Activated CD8-positive, alpha-beta T cell treated with anti-CD3 and anti-CD28 coated beads, Interleukin-2, amount 10 ng/mL, durations not matched to agents 7 days and 5 days (primary cell): ENCODE measurements at regions not wholly inside any gene's neighbourhood (a gene's known extent, or its start where the extent isn't known, plus 50 kb on each side); places are given as distances from the start of the nearest gene placed in this dataset.

Experiments used
- ATAC-seq: fragments of 150-1000 bp; cut with Tn5 transposase; one replicate; pipeline ENCODE4 v1.10.0; 2021; ENCODE audit warnings: moderate library complexity
- CTCF ChIA-PET: fragments of 350-600 bp; sonication (Branson Sonifier 250); formaldehyde crosslinking; loops from one replicate; lab custom pipeline; 2021; ENCODE audit warnings: antibody characterized with exemption; lab: Charles Lee
- POLR2A ChIA-PET: fragments of 350-600 bp; sonication (Branson Sonifier 250); formaldehyde crosslinking; loops from one replicate; lab custom pipeline; 2021; ENCODE audit warnings: antibody characterized with exemption; lab: Charles Lee
- DNase-seq: peaks from one replicate; pipeline ENCODE4 v3.0.0-alpha.2; 2020
- H3K27ac Mint-ChIP-seq: one replicate; pipeline ENCODE4 v1.8.0; 2021; ENCODE audit warnings: mild to moderate bottlenecking, mixed read lengths
- H3K27me3 Mint-ChIP-seq: one replicate; pipeline ENCODE4 v1.8.0; 2021; ENCODE audit warnings: low read depth, mixed read lengths
- H3K36me3 Mint-ChIP-seq: one replicate; pipeline ENCODE4 v1.8.0; 2021; ENCODE audit warnings: low read depth, mixed read lengths
- H3K4me1 Mint-ChIP-seq: one replicate; pipeline ENCODE4 v1.8.0; 2021; ENCODE audit warnings: low read depth, mixed read lengths
- H3K4me3 Mint-ChIP-seq: one replicate; pipeline ENCODE4 v1.8.0; 2021; ENCODE audit warnings: mild to moderate bottlenecking, mixed read lengths
- H3K9me3 Mint-ChIP-seq: one replicate; pipeline ENCODE4 v1.8.0; 2022; ENCODE audit warnings: mixed read lengths; ENCODE audit not compliant: insufficient read depth

- ATAC-seq (no peak), DNase-seq (no peak)
- no peaks in the 10 kb centered on the region for H3K36me3 Mint-ChIP-seq
- no peak overlapping the region for H3K4me3 Mint-ChIP-seq
- POLR2A ChIA-PET, result no interaction called here
- no peaks in the 10 kb centered on the region for H3K4me1 Mint-ChIP-seq
- no peaks in the 10 kb centered on the region for H3K27me3 Mint-ChIP-seq
- peaks cover 9% of the 10 kb centered on the region for H3K9me3 Mint-ChIP-seq
- H3K27ac Mint-ChIP-seq, result no peak overlapping the region
- CTCF ChIA-PET, result no interaction called here
Measured at GRCh38 chr13:63195726-63196125, 1780.1 kb upstream of the PCDH20 start.

GRCh38 chr13:63190742-63191141 is 1775.1 kb upstream of the PCDH20 start:
- Mint-ChIP-seq H3K27me3 (no peaks in the 10 kb centered on the region), H3K36me3 (no peaks in the 10 kb centered on the region), H3K9me3 (peaks cover 9% of the 10 kb centered on the region), H3K27ac (no peak overlapping the region), H3K4me1 (no peaks in the 10 kb centered on the region), H3K4me3 (no peak overlapping the region)
- no peak for ATAC-seq
- POLR2A ChIA-PET, result no interaction called here
- CTCF ChIA-PET, result no interaction called here
- no peak for DNase-seq

- no peak overlapping the region for H3K27ac Mint-ChIP-seq
- DNase-seq (no peak), ATAC-seq (no peak)
- no peaks in the 10 kb centered on the region for H3K27me3 Mint-ChIP-seq
- peaks cover 9% of the 10 kb centered on the region for H3K9me3 Mint-ChIP-seq
- H3K4me3 Mint-ChIP-seq, result no peak overlapping the region
- H3K4me1 Mint-ChIP-seq, result no peaks in the 10 kb centered on the region
- POLR2A ChIA-PET, result no interaction called here
- CTCF ChIA-PET, result no interaction called here
- no peaks in the 10 kb centered on the region for H3K36me3 Mint-ChIP-seq
Measured at GRCh38 chr13:63190219-63190618, 1774.6 kb upstream of the PCDH20 start.

- no peak for DNase-seq
- CTCF ChIA-PET, result no interaction called here
- H3K9me3 Mint-ChIP-seq, result peaks cover 9% of the 10 kb centered on the region
- no peaks in the 10 kb centered on the region for H3K36me3 Mint-ChIP-seq
- H3K4me3 Mint-ChIP-seq, result no peak overlapping the region
- H3K27ac Mint-ChIP-seq, result no peak overlapping the region
- H3K27me3 Mint-ChIP-seq, result no peaks in the 10 kb centered on the region
- no peak for ATAC-seq
- POLR2A ChIA-PET, result no interaction called here
- no peaks in the 10 kb centered on the region for H3K4me1 Mint-ChIP-seq
Measured at GRCh38 chr13:63189712-63190111, 1774.1 kb upstream of the PCDH20 start.

GRCh38 chr13:63184693-63185092 is 1769.0 kb upstream of the PCDH20 start:
- Mint-ChIP-seq H3K9me3 (no peaks in the 10 kb centered on the region), H3K36me3 (no peaks in the 10 kb centered on the region), H3K4me3 (no peak overlapping the region), H3K27me3 (no peaks in the 10 kb centered on the region), H3K4me1 (no peaks in the 10 kb centered on the region), H3K27ac (no peak overlapping the region)
- ChIA-PET CTCF (no interaction called here), POLR2A (no interaction called here)
- ATAC-seq, result no peak
- DNase-seq, result no peak

- POLR2A ChIA-PET, result no interaction called here
- no peaks in the 10 kb centered on the region for H3K36me3 Mint-ChIP-seq
- H3K4me3 Mint-ChIP-seq, result no peak overlapping the region
- H3K9me3 Mint-ChIP-seq, result no peaks in the 10 kb centered on the region
- DNase-seq (no peak), ATAC-seq (no peak)
- H3K4me1 Mint-ChIP-seq, result no peaks in the 10 kb centered on the region
- H3K27ac Mint-ChIP-seq, result no peak overlapping the region
- no peaks in the 10 kb centered on the region for H3K27me3 Mint-ChIP-seq
- CTCF ChIA-PET, result no interaction called here
Measured at GRCh38 chr13:63175536-63175935, 1759.9 kb upstream of the PCDH20 start.

GRCh38 chr13:63167699-63168337 is 1752.2 kb upstream of the PCDH20 start:
- H3K27ac Mint-ChIP-seq, result no peak overlapping the region
- peaks cover 7% of the 10 kb centered on the region for H3K9me3 Mint-ChIP-seq
- no peaks in the 10 kb centered on the region for H3K4me1 Mint-ChIP-seq
- DNase-seq (no peak), ATAC-seq (no peak)
- no peak overlapping the region for H3K4me3 Mint-ChIP-seq
- no peaks in the 10 kb centered on the region for H3K36me3 Mint-ChIP-seq
- no peaks in the 10 kb centered on the region for H3K27me3 Mint-ChIP-seq
- ChIA-PET CTCF (no interaction called here), POLR2A (no interaction called here)

- CTCF ChIA-PET, result no interaction called here
- H3K27me3 Mint-ChIP-seq, result no peaks in the 10 kb centered on the region
Measured at GRCh38 chr13:63166345-63166744, 1750.7 kb upstream of the PCDH20 start.

GRCh38 chr13:63163903-63164302 is 1748.3 kb upstream of the PCDH20 start:
- ATAC-seq (no peak), DNase-seq (no peak)
- no peak overlapping the region for H3K4me3 Mint-ChIP-seq
- ChIA-PET CTCF (no interaction called here), POLR2A (no interaction called here)
- no peaks in the 10 kb centered on the region for H3K36me3 Mint-ChIP-seq
- peaks cover 22% of the 10 kb centered on the region for H3K9me3 Mint-ChIP-seq
- H3K27me3 Mint-ChIP-seq, result no peaks in the 10 kb centered on the region
- H3K27ac Mint-ChIP-seq, result no peak overlapping the region
- H3K4me1 Mint-ChIP-seq, result no peaks in the 10 kb centered on the region

More at GRCh38 chr13:63166345-63166744, 1750.7 kb upstream of the PCDH20 start:
- no peak for DNase-seq
- peaks cover 19% of the 10 kb centered on the region for H3K9me3 Mint-ChIP-seq
- no peak overlapping the region for H3K4me3 Mint-ChIP-seq
- POLR2A ChIA-PET, result no interaction called here
- H3K4me1 Mint-ChIP-seq, result no peaks in the 10 kb centered on the region
- H3K36me3 Mint-ChIP-seq, result no peaks in the 10 kb centered on the region
- H3K27ac Mint-ChIP-seq, result no peak overlapping the region
- ATAC-seq, result no peak

- DNase-seq, result no peak
- no peaks in the 10 kb centered on the region for H3K27me3 Mint-ChIP-seq
- H3K4me1 Mint-ChIP-seq, result no peaks in the 10 kb centered on the region
- peaks cover 20% of the 10 kb centered on the region for H3K9me3 Mint-ChIP-seq
- ChIA-PET POLR2A (no interaction called here), CTCF (no interaction called here)
- no peaks in the 10 kb centered on the region for H3K36me3 Mint-ChIP-seq
- H3K27ac Mint-ChIP-seq, result no peak overlapping the region
- ATAC-seq, result no peak
- H3K4me3 Mint-ChIP-seq, result no peak overlapping the region
Measured at GRCh38 chr13:63161219-63161618, 1745.6 kb upstream of the PCDH20 start.

- Mint-ChIP-seq H3K27ac (no peak overlapping the region), H3K4me3 (no peak overlapping the region), H3K9me3 (peaks cover 14% of the 10 kb centered on the region), H3K36me3 (no peaks in the 10 kb centered on the region), H3K4me1 (no peaks in the 10 kb centered on the region), H3K27me3 (no peaks in the 10 kb centered on the region)
- ATAC-seq (no peak), DNase-seq (no peak)
- ChIA-PET CTCF (no interaction called here), POLR2A (no interaction called here)
Measured at GRCh38 chr13:63156816-63157215, 1741.2 kb upstream of the PCDH20 start.

GRCh38 chr13:63149375-63149774 is 1733.7 kb upstream of the PCDH20 start:
- Mint-ChIP-seq H3K27me3 (no peaks in the 10 kb centered on the region), H3K4me3 (no peak overlapping the region), H3K27ac (no peak overlapping the region), H3K36me3 (no peaks in the 10 kb centered on the region), H3K9me3 (peaks cover 7% of the 10 kb centered on the region), H3K4me1 (no peaks in the 10 kb centered on the region)
- CTCF ChIA-PET, result no interaction called here
- ATAC-seq (no peak), DNase-seq (no peak)
- POLR2A ChIA-PET, result no interaction called here

- Mint-ChIP-seq H3K27me3 (no peaks in the 10 kb centered on the region), H3K27ac (no peak overlapping the region)
- POLR2A ChIA-PET, result no interaction called here
Measured at GRCh38 chr13:63139277-63139676, 1723.6 kb upstream of the PCDH20 start.

More at GRCh38 chr13:63139277-63139676, 1723.6 kb upstream of the PCDH20 start:
- ATAC-seq, result no peak
- H3K9me3 Mint-ChIP-seq, result peaks cover 14% of the 10 kb centered on the region
- no peaks in the 10 kb centered on the region for H3K36me3 Mint-ChIP-seq
- H3K4me3 Mint-ChIP-seq, result no peak overlapping the region
- CTCF ChIA-PET, result no interaction called here
- no peaks in the 10 kb centered on the region for H3K4me1 Mint-ChIP-seq
- DNase-seq, result no peak
